Adrenal gland (tissue), 9 donors: ENCODE measurements at regions not wholly inside any gene's neighbourhood (a gene's known extent, or its start where the extent isn't known, plus 50 kb on each side); places are given as distances from the start of the nearest gene placed in this dataset.

Experiments used
- DNase-seq, 7 donors: peaks; one replicate each; pipeline ENCODE4 v3.0.0-alpha.2; 2019 to 2020
- H3K27ac ChIP-seq, 5 donors: fragments of 200-600 bp; sonication (generic) in 4 of 5; 1 replicate in 3 of 5; 2 replicates in 2 of 5; pipeline versions ENCODE4 v1.5.1 to v1.8.0; 2016 to 2020; ENCODE audit warnings: mild to moderate bottlenecking in 1 of 5
- H3K27me3 ChIP-seq: fragments of 200-600 bp; 2 replicates; pipeline ENCODE4 v1.8.0; 2021
- H3K36me3 ChIP-seq, 2 donors: fragments of 200-600 bp; replicated peaks in 1 of 2; 1 replicate in 1 of 2; 2 replicates in 1 of 2; pipeline versions ENCODE4 v1.5.1 to v1.8.0; 2018 to 2022
- H3K4me1 ChIP-seq, 2 donors: fragments of 200-600 bp; replicated peaks in 1 of 2; 1 replicate in 1 of 2; 2 replicates in 1 of 2; pipeline versions ENCODE4 v1.5.1 to v1.8.0; 2018 to 2021
- H3K4me3 ChIP-seq, 4 donors: fragments of 200-600 bp; sonication (generic) in 3 of 4; one replicate each; pipeline ENCODE4 v1.5.1; 2016 to 2018
- H3K9me3 ChIP-seq, 3 donors: fragments of 200-600 bp; sonication (generic) in 1 of 3; replicated peaks in 1 of 3; 1 replicate in 2 of 3; 2 replicates in 1 of 3; pipeline versions ENCODE4 v1.5.1 to v1.8.0; 2016 to 2021
- CTCF ChIP-seq, 6 experiments: fragments of 450-650 bp in 4 of 6; fragments of 200-600 bp in 2 of 6; sonication (generic) in 1 of 6; IDR thresholded peaks; 1 replicate in 5 of 6; 2 replicates in 1 of 6; pipeline versions ENCODE4 v1.5.1 to v1.8.0; 2016 to 2021; ENCODE audit warnings: antibody characterized with exemption in 6 of 6, mild to moderate bottlenecking in 2 of 6, moderate library complexity in 1 of 6
- POLR2A ChIP-seq, 2 donors: fragments of 450-650 bp; IDR thresholded peaks; one replicate each; pipeline ENCODE4 v1.6.1; 2017; ENCODE audit warnings: antibody characterized with exemption in 2 of 2, mild to moderate bottlenecking in 2 of 2, moderate library complexity in 1 of 2
- WGBS, 4 donors: extraction: QIAGEN DNeasy Blood & Tissue Kit in 2 of 4; methylation state at CpG; one replicate each; pipeline versions ENCODE4 v1.1.5 to v1.1.7; 2013 to 2017; 5-methylcytosine and 5-hydroxymethylcytosine counted together
- intact Hi-C, 2 donors: fragments of 100-400 bp; cut with DNase I; formaldehyde crosslinking; loops; one replicate each; pipeline versions ENCODE4 v1.14.1 to v1.15.0; 2022 to 2023
- donor health status: healthy with polysubstance abuse.
- donor health status: Bipolar disorder and iron deficiency.
- donor health status: DM: yes; HTN: yes; CAD: no.
- donor health status: DM: no; HTN: no; CAD: no.
- donor health status: DM: no; HTN: no; CAD: no.

- Histone ChIP-seq H3K9me3 (no peaks in the 10 kb centered on the region), H3K4me3 (no peak overlapping the region), H3K27me3 (no peaks in the 10 kb centered on the region), H3K4me1 (no peaks in the 10 kb centered on the region), H3K27ac (no peak overlapping the region), H3K36me3 (no peaks in the 10 kb centered on the region)
- WGBS, 4 donors = 38 to 62% (median 49%) methylated on average over 1 of the region's 1 CpG
- TF ChIP-seq POLR2A (IDR thresholded peaks at IDR 0.05) (no peak), CTCF (IDR thresholded peaks at IDR 0.05) (no peak)
- intact Hi-C loops = no loop called here
- no peak for DNase-seq
Measured at GRCh38 chr3:99487894-99488293, 150.5 kb upstream of the COL8A1 start.

- intact Hi-C loops = no loop called here
- no peak for DNase-seq
- no peaks in the 10 kb centered on the region for H3K9me3 ChIP-seq
- H3K4me3 ChIP-seq = no peak overlapping the region
- H3K36me3 ChIP-seq = no peaks in the 10 kb centered on the region
- H3K27ac ChIP-seq = no peak overlapping the region
- no peaks in the 10 kb centered on the region for H3K27me3 ChIP-seq
- WGBS, 4 donors = 47 to 70% (median 65%) methylated on average over 3 of the region's 3 CpGs
- no peaks in the 10 kb centered on the region for H3K4me1 ChIP-seq
- TF ChIP-seq CTCF (IDR thresholded peaks at IDR 0.05) (no peak), POLR2A (IDR thresholded peaks at IDR 0.05) (no peak)
Measured at GRCh38 chr3:99485286-99485685, 153.1 kb upstream of the COL8A1 start.

GRCh38 chr3:99484871-99485270 is 153.5 kb upstream of the COL8A1 start:
- intact Hi-C loops = no loop called here
- no peaks in the 10 kb centered on the region for H3K4me1 ChIP-seq
- H3K9me3 ChIP-seq = no peaks in the 10 kb centered on the region
- no peaks in the 10 kb centered on the region for H3K36me3 ChIP-seq
- H3K27ac ChIP-seq = no peak overlapping the region
- no peak overlapping the region for H3K4me3 ChIP-seq
- no peaks in the 10 kb centered on the region for H3K27me3 ChIP-seq
- DNase-seq = no peak
- no peak for TF ChIP-seq CTCF (IDR thresholded peaks at IDR 0.05)
- TF ChIP-seq POLR2A (IDR thresholded peaks at IDR 0.05) = no peak

- TF ChIP-seq CTCF (IDR thresholded peaks at IDR 0.05) (no peak), POLR2A (IDR thresholded peaks at IDR 0.05) (no peak)
Measured at GRCh38 chr3:99483841-99484240, 154.6 kb upstream of the COL8A1 start.

More at GRCh38 chr3:99483841-99484240, 154.6 kb upstream of the COL8A1 start:
- H3K9me3 ChIP-seq = no peaks in the 10 kb centered on the region
- H3K4me3 ChIP-seq = no peak overlapping the region
- H3K27ac ChIP-seq = no peak overlapping the region
- intact Hi-C loops = no loop called here
- H3K27me3 ChIP-seq = no peaks in the 10 kb centered on the region
- H3K36me3 ChIP-seq = no peaks in the 10 kb centered on the region
- no peaks in the 10 kb centered on the region for H3K4me1 ChIP-seq
- DNase-seq = no peak
